ENCODE measurements at regions not wholly inside any gene's neighbourhood (a gene's known extent, or its start where the extent isn't known, plus 50 kb on each side); places are given as distances from the start of the nearest gene placed in this dataset.

- no peak overlapping the region for H3K4me3 ChIP-seq (replicated peaks; ENCODE audit: insufficient read depth, low read length)
- no peak for DNase-seq (ENCODE audit: low read depth in 1 of 2, low spot score in 1 of 2)
- no peak overlapping the region for H3K27ac ChIP-seq (replicated peaks)
- TF ChIP-seq GABPA (IDR thresholded peaks at IDR 0.05; ENCODE audit: low read depth) = no peak
- no peak for TF ChIP-seq REST (IDR thresholded peaks at IDR 0.05; ENCODE audit: insufficient replicate concordance, low read depth)
- no peak for TF ChIP-seq CTCF (IDR thresholded peaks at IDR 0.05; ENCODE audit: insufficient read depth, low read length)
- TF ChIP-seq POLR2AphosphoS5 (IDR thresholded peaks at IDR 0.05; ENCODE audit: low read depth) = no peak
- H3K27me3 ChIP-seq (ENCODE audit: insufficient read depth, poor library complexity, severe bottlenecking) = no peaks in the 10 kb centered on the region
Measured at GRCh38 chr10:10118131-10118530, 899.5 kb upstream of the CELF2 start.

- no peak overlapping the region for H3K4me3 ChIP-seq (replicated peaks; ENCODE audit: insufficient read depth, low read length)
- no peak overlapping the region for H3K27ac ChIP-seq (replicated peaks)
- DNase-seq (ENCODE audit: low read depth in 1 of 2, low spot score in 1 of 2) = no peak
- TF ChIP-seq REST (IDR thresholded peaks at IDR 0.05; ENCODE audit: insufficient replicate concordance, low read depth) (no peak), SPI1 (IDR thresholded peaks at IDR 0.05; ENCODE audit: borderline replicate concordance, low read depth) (no peak), GABPA (IDR thresholded peaks at IDR 0.05; ENCODE audit: low read depth) (no peak), POLR2AphosphoS5 (IDR thresholded peaks at IDR 0.05; ENCODE audit: low read depth) (no peak), CTCF (IDR thresholded peaks at IDR 0.05; ENCODE audit: insufficient read depth, low read length) (no peak)
- no peaks in the 10 kb centered on the region for H3K27me3 ChIP-seq (ENCODE audit: insufficient read depth, poor library complexity, severe bottlenecking)
Measured at GRCh38 chr10:10120671-10121070, 897.0 kb upstream of the CELF2 start.

GRCh38 chr10:10125676-10126075, 892.0 kb upstream of the CELF2 start:
- TF ChIP-seq REST (IDR thresholded peaks at IDR 0.05; ENCODE audit: insufficient replicate concordance, low read depth) (no peak), GABPA (IDR thresholded peaks at IDR 0.05; ENCODE audit: low read depth) (no peak), POLR2AphosphoS5 (IDR thresholded peaks at IDR 0.05; ENCODE audit: low read depth) (no peak), SPI1 (IDR thresholded peaks at IDR 0.05; ENCODE audit: borderline replicate concordance, low read depth) (no peak), CTCF (IDR thresholded peaks at IDR 0.05; ENCODE audit: insufficient read depth, low read length) (no peak)
- no peak for DNase-seq (ENCODE audit: low read depth in 1 of 2, low spot score in 1 of 2)
- Histone ChIP-seq H3K4me3 (replicated peaks; ENCODE audit: insufficient read depth, low read length) (no peak overlapping the region), H3K27me3 (ENCODE audit: insufficient read depth, poor library complexity, severe bottlenecking) (no peaks in the 10 kb centered on the region), H3K27ac (replicated peaks) (no peak overlapping the region)

Data from HL-60 (cell line).